SK-N-SH (cell line): ENCODE measurements at regions not wholly inside any gene's neighbourhood (a gene's known extent, or its start where the extent isn't known, plus 50 kb on each side); places are given as distances from the start of the nearest gene placed in this dataset.

Experiments used
- EP300 ChIP-seq, 2 experiments: IDR thresholded peaks; 2 replicates each; pipeline versions ENCODE4 v1.4.0 to v1.6.1; 2012; ENCODE audit warnings: borderline replicate concordance in 1 of 2, low read depth in 1 of 2, low read length in 1 of 2
- MXI1 ChIP-seq: IDR thresholded peaks from 2 replicates; pipeline ENCODE4 v1.6.1; 2012; ENCODE audit warnings: mild to moderate bottlenecking, low read depth, low read length, improper control_type of control experiment
- NRF1 ChIP-seq: IDR thresholded peaks from 2 replicates; pipeline ENCODE4 v1.6.1; 2012; ENCODE audit warnings: low read depth, mild to moderate bottlenecking, low read length
- POLR2AphosphoS5 ChIP-seq: IDR thresholded peaks from 2 replicates; pipeline ENCODE4 v1.6.1; 2012; ENCODE audit warnings: low read depth, low read length
- SIN3A ChIP-seq: IDR thresholded peaks from 2 replicates; pipeline ENCODE4 v1.6.1; 2012; ENCODE audit warnings: low read depth, mild to moderate bottlenecking, low read length, moderate library complexity, borderline replicate concordance
- YY1 ChIP-seq: IDR thresholded peaks from 2 replicates; pipeline ENCODE4 v1.4.0; 2012; ENCODE audit warnings: low read depth, mild to moderate bottlenecking
- TF ChIP-seq, protein P1 (sequence below): IDR thresholded peaks from 2 replicates; pipeline ENCODE4 v1.6.1; 2012; ENCODE audit warnings: mild to moderate bottlenecking, low read depth, low read length, moderate library complexity
- TF ChIP-seq, protein P2 (sequence below): fragments of 200-600 bp; sonication (generic); IDR thresholded peaks from 2 replicates; pipeline ENCODE4 v1.6.1; 2017; ENCODE audit warnings: antibody characterized with exemption, mild to moderate bottlenecking, moderate library complexity
- TF ChIP-seq, protein P3 (sequence below): IDR thresholded peaks from 2 replicates; pipeline ENCODE4 v1.4.0; 2012; ENCODE audit warnings: low read depth
- TF ChIP-seq, protein P4 (sequence below): IDR thresholded peaks from 2 replicates; pipeline ENCODE4 v1.4.0; 2012; ENCODE audit warnings: low read depth, borderline replicate concordance

DNA sequence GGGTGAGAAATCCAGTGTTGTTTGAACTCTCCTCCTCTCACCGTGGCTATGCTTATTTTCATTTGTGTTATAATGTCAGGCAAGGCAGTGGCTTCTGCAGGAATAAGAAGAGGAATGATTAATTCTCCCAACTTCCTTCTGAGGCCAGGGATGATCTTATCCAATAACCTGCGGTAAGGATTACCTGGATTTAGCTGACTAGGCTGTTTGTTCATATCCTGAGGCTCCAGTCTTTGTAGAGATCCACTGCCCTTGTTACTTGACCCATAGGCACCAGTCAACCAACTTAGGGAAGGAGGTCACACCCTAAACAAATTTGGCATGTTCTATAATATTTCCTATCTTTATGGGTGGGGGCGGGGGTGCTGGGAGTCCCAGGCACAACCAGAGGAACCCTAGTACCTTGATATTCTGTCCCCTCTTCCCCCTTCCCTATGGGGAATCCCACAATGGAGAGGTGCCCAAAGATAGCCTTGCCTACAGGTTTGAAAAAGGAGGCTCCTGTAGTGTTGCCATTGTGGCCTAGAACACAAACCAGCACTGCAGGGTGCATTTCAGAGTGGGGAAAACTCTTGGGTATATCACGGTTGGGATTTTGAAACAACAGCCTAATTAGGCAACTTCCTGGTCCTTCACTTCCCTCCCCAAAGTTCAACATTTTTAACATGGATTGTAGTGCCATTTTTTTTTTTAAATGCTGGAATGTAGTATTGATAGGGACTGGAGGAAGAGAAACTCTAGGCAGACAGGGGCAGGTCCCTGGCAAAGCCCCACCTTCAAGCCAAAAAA lies 977.5 kb upstream of the SPRY2 start:
- TF ChIP-seq, protein P1, sequence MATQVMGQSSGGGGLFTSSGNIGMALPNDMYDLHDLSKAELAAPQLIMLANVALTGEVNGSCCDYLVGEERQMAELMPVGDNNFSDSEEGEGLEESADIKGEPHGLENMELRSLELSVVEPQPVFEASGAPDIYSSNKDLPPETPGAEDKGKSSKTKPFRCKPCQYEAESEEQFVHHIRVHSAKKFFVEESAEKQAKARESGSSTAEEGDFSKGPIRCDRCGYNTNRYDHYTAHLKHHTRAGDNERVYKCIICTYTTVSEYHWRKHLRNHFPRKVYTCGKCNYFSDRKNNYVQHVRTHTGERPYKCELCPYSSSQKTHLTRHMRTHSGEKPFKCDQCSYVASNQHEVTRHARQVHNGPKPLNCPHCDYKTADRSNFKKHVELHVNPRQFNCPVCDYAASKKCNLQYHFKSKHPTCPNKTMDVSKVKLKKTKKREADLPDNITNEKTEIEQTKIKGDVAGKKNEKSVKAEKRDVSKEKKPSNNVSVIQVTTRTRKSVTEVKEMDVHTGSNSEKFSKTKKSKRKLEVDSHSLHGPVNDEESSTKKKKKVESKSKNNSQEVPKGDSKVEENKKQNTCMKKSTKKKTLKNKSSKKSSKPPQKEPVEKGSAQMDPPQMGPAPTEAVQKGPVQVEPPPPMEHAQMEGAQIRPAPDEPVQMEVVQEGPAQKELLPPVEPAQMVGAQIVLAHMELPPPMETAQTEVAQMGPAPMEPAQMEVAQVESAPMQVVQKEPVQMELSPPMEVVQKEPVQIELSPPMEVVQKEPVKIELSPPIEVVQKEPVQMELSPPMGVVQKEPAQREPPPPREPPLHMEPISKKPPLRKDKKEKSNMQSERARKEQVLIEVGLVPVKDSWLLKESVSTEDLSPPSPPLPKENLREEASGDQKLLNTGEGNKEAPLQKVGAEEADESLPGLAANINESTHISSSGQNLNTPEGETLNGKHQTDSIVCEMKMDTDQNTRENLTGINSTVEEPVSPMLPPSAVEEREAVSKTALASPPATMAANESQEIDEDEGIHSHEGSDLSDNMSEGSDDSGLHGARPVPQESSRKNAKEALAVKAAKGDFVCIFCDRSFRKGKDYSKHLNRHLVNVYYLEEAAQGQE: no peak
- TF ChIP-seq YY1 (no peak), MXI1 (no peak), NRF1 (no peak), EP300 (IDR thresholded peaks at IDR 0.05; ENCODE audit: borderline replicate concordance in 1 of 2, low read depth in 1 of 2, low read length in 1 of 2) (no peak), POLR2AphosphoS5 (no peak), SIN3A (no peak)
- TF ChIP-seq, protein P2, sequence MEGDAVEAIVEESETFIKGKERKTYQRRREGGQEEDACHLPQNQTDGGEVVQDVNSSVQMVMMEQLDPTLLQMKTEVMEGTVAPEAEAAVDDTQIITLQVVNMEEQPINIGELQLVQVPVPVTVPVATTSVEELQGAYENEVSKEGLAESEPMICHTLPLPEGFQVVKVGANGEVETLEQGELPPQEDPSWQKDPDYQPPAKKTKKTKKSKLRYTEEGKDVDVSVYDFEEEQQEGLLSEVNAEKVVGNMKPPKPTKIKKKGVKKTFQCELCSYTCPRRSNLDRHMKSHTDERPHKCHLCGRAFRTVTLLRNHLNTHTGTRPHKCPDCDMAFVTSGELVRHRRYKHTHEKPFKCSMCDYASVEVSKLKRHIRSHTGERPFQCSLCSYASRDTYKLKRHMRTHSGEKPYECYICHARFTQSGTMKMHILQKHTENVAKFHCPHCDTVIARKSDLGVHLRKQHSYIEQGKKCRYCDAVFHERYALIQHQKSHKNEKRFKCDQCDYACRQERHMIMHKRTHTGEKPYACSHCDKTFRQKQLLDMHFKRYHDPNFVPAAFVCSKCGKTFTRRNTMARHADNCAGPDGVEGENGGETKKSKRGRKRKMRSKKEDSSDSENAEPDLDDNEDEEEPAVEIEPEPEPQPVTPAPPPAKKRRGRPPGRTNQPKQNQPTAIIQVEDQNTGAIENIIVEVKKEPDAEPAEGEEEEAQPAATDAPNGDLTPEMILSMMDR: no peak
- TF ChIP-seq, protein P3, sequence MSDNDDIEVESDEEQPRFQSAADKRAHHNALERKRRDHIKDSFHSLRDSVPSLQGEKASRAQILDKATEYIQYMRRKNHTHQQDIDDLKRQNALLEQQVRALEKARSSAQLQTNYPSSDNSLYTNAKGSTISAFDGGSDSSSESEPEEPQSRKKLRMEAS: no peak
- TF ChIP-seq, protein P4, sequence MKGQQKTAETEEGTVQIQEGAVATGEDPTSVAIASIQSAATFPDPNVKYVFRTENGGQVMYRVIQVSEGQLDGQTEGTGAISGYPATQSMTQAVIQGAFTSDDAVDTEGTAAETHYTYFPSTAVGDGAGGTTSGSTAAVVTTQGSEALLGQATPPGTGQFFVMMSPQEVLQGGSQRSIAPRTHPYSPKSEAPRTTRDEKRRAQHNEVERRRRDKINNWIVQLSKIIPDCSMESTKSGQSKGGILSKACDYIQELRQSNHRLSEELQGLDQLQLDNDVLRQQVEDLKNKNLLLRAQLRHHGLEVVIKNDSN: no peak
